Dermis blood vessel endothelial cell (primary cell): ENCODE measurements at regions not wholly inside any gene's neighbourhood (a gene's known extent, or its start where the extent isn't known, plus 50 kb on each side); places are given as distances from the start of the nearest gene placed in this dataset.

ENCODE experiments used
- DNase-seq: peaks from one replicate; pipeline ENCODE4 v3.0.0; 2010

- no peak for DNase-seq
Observed at GRCh38 chr15:36284911-36285310, 294.5 kb upstream of the CDIN1 start.

- DNase-seq, result no peak
Observed at GRCh38 chr15:36291501-36291900, 287.9 kb upstream of the CDIN1 start.

GRCh38 chr15:36294359-36294758 lies 285.1 kb upstream of the CDIN1 start:
- peak; percentile 33 for DNase-seq

GRCh38 chr15:36301947-36302346 lies 277.5 kb upstream of the CDIN1 start:
- DNase-seq, result no peak

- DNase-seq, result peak; percentile 89
Observed at GRCh38 chr15:36313021-36313420, 266.4 kb upstream of the CDIN1 start.

GRCh38 chr15:36313736-36314280 lies 265.6 kb upstream of the CDIN1 start:
- no peak for DNase-seq

GRCh38 chr15:36315649-36316048 lies 263.8 kb upstream of the CDIN1 start:
- no peak for DNase-seq

GRCh38 chr15:36323615-36324014 lies 255.8 kb upstream of the CDIN1 start:
- no peak for DNase-seq

- DNase-seq, result no peak
Observed at GRCh38 chr15:36325206-36325605, 254.2 kb upstream of the CDIN1 start.

GRCh38 chr15:36329592-36329991 lies 249.8 kb upstream of the CDIN1 start:
- DNase-seq, result no peak

GRCh38 chr15:36330598-36330997 lies 248.8 kb upstream of the CDIN1 start:
- no peak for DNase-seq

GRCh38 chr15:36331531-36332275 lies 247.7 kb upstream of the CDIN1 start:
- peak; percentile 3 for DNase-seq

- DNase-seq, result no peak
Observed at GRCh38 chr15:36332301-36332700, 247.1 kb upstream of the CDIN1 start.

- no peak for DNase-seq
Observed at GRCh38 chr15:36332896-36333295, 246.5 kb upstream of the CDIN1 start.

GRCh38 chr15:36334059-36334458 lies 245.4 kb upstream of the CDIN1 start:
- no peak for DNase-seq

- no peak for DNase-seq
Observed at GRCh38 chr15:36335224-36335623, 244.2 kb upstream of the CDIN1 start.

- no peak for DNase-seq
Observed at GRCh38 chr15:36335659-36336058, 243.8 kb upstream of the CDIN1 start.

GRCh38 chr15:36344887-36345286 lies 234.5 kb upstream of the CDIN1 start:
- no peak for DNase-seq

- DNase-seq, result no peak
Observed at GRCh38 chr15:36347272-36347858, 232.1 kb upstream of the CDIN1 start.

- DNase-seq, result no peak
Observed at GRCh38 chr15:36356466-36356865, 223.0 kb upstream of the CDIN1 start.

GRCh38 chr15:36356978-36357601 lies 222.3 kb upstream of the CDIN1 start:
- peak; percentile 14 for DNase-seq

GRCh38 chr15:36358094-36358493 lies 221.3 kb upstream of the CDIN1 start:
- peak; percentile 15 for DNase-seq

GRCh38 chr15:36358523-36358922 lies 220.9 kb upstream of the CDIN1 start:
- DNase-seq, result no peak

GRCh38 chr15:36359286-36359685 lies 220.1 kb upstream of the CDIN1 start:
- DNase-seq, result no peak
